Lower leg skin (tissue), 4 donors: ENCODE measurements at regions not wholly inside any gene's neighbourhood (a gene's known extent, or its start where the extent isn't known, plus 50 kb on each side); places are given as distances from the start of the nearest gene placed in this dataset.
"Not testable (repeated sequence)": the region's sequence is repeated elsewhere in the genome, so short reads cannot be mapped to it uniquely, and the experiment has no call there.

ENCODE experiments used
- DNase-seq, 2 donors: peaks; one replicate each; pipeline ENCODE4 v3.0.0-alpha.2; 2019; ENCODE audit warnings: low spot score in 2 of 2
- H3K4me3 ChIP-seq: fragments of 200-600 bp; sonication (generic); 2 replicates; pipeline ENCODE4 v1.5.1; 2017; ENCODE audit warnings: mild to moderate bottlenecking, low read depth; ENCODE audit not compliant: poor library complexity, severe bottlenecking
- CTCF ChIP-seq, 3 donors: fragments of 450-650 bp; IDR thresholded peaks; one replicate each; pipeline ENCODE4 v1.5.1; 2016; ENCODE audit warnings: antibody characterized with exemption in 3 of 3, mild to moderate bottlenecking in 3 of 3, moderate library complexity in 2 of 3
- POLR2A ChIP-seq, 2 donors: fragments of 450-650 bp; IDR thresholded peaks; one replicate each; pipeline ENCODE4 v1.6.1; 2016 to 2017; ENCODE audit warnings: antibody characterized with exemption in 2 of 2, mild to moderate bottlenecking in 1 of 2, moderate library complexity in 1 of 2
- WGBS, 2 donors: methylation state at CpG; one replicate each; pipeline ENCODE4 v1.1.5; 2018; 5-methylcytosine and 5-hydroxymethylcytosine counted together
- intact Hi-C: fragments of 100-400 bp; cut with DNase I; formaldehyde crosslinking; loops from one replicate; pipeline ENCODE4 v1.15.0; 2023; ENCODE audit warnings: low total_unique reads

- TF ChIP-seq POLR2A (IDR thresholded peaks at IDR 0.05) (no peak), CTCF (IDR thresholded peaks at IDR 0.05) (no peak)
- 49 to 69% methylated on average over 1 of the region's 1 CpG for WGBS, 2 donors
- no peak overlapping the region for H3K4me3 ChIP-seq
- no peak for DNase-seq
- intact Hi-C loops = no loop called here
These were observed 438.9 kb downstream of the NAV3 start for GRCh38 chr12:78269620-78270019.

GRCh38 chr12:78271546-78271945 is 440.9 kb downstream of the NAV3 start:
- 94 to 100% methylated on average over 3 of the region's 3 CpGs for WGBS, 2 donors
- intact Hi-C loops = no loop called here
- H3K4me3 ChIP-seq = no peak overlapping the region
- TF ChIP-seq POLR2A (IDR thresholded peaks at IDR 0.05) (no peak), CTCF (IDR thresholded peaks at IDR 0.05) (no peak)
- DNase-seq = no peak

GRCh38 chr12:78275886-78276285 is 445.2 kb downstream of the NAV3 start:
- intact Hi-C loops = no loop called here
- H3K4me3 ChIP-seq = no peak overlapping the region
- DNase-seq = no peak
- TF ChIP-seq CTCF (IDR thresholded peaks at IDR 0.05) (no peak), POLR2A (IDR thresholded peaks at IDR 0.05) (no peak)
- WGBS, 2 donors = 76 to 78% methylated on average over 2 of the region's 2 CpGs

GRCh38 chr12:78278706-78279190 is 448.1 kb downstream of the NAV3 start:
- intact Hi-C loops = no loop called here
- WGBS, 2 donors = 91 to 92% methylated on average over 2 of the region's 2 CpGs
- no peak for TF ChIP-seq CTCF (IDR thresholded peaks at IDR 0.05)
- no peak for TF ChIP-seq POLR2A (IDR thresholded peaks at IDR 0.05)

GRCh38 chr12:78279567-78279966 is 448.9 kb downstream of the NAV3 start:
- no peak for DNase-seq
- intact Hi-C loops = no loop called here
- WGBS, 2 donors = 85 to 89% methylated on average over 5 of the region's 5 CpGs
- H3K4me3 ChIP-seq = no peak overlapping the region
- TF ChIP-seq POLR2A (IDR thresholded peaks at IDR 0.05) (no peak), CTCF (IDR thresholded peaks at IDR 0.05) (no peak)

More at GRCh38 chr12:78278706-78279190, 448.1 kb downstream of the NAV3 start:
- no peak overlapping the region for H3K4me3 ChIP-seq
- DNase-seq = no peak

GRCh38 chr12:78281102-78281501 is 450.4 kb downstream of the NAV3 start:
- intact Hi-C loops, DNase-seq, H3K4me3 ChIP-seq: not testable (repeated sequence)
- WGBS, 2 donors = 53 to 56% methylated on average over 2 of the region's 2 CpGs
